HCT116 (cell line): ENCODE measurements at regions not wholly inside any gene's neighbourhood (a gene's known extent, or its start where the extent isn't known, plus 50 kb on each side); places are given as distances from the start of the nearest gene placed in this dataset.

Experiments used
- ATAC-seq: fragments of 200-7000 bp; cut with Tn5 transposase; 2 replicates; pipeline ENCODE4 v1.9.1; 2020; ENCODE audit warnings: mild to moderate bottlenecking, moderate library complexity
- BruUV-seq: library from RNA; stranded (reverse); fragments of 400-500 nt; replicated peaks from 2 replicates; lab custom pipeline; 2021; lab: Mats Ljungman, UMichigan
- CTCF ChIA-PET: fragments of 300-600 bp; sonication (Branson Sonifier 250); formaldehyde crosslinking; loops from one replicate; lab custom pipeline; 2021; ENCODE audit warnings: antibody characterized with exemption; lab: Charles Lee
- POLR2A ChIA-PET: fragments of 300-600, 350-600 bp; sonication (Branson Sonifier 250); formaldehyde crosslinking; loops from one replicate; lab custom pipeline; 2021; ENCODE audit warnings: antibody characterized with exemption; lab: Charles Lee
- RAD21 ChIA-PET, 2 experiments: fragments of 300-600 bp; sonication (Branson Sonifier 250); formaldehyde crosslinking; loops; one replicate each; lab custom pipeline; 2023; ENCODE audit warnings: low total read pairs in 2 of 2; ENCODE audit not compliant: uncharacterized antibody in 2 of 2, unreplicated experiment in 2 of 2, low non-redundant PET in 1 of 2; lab: Charles Lee
- DNase-seq: peaks from one replicate; pipeline ENCODE4 v3.0.0-alpha.2; 2010; ENCODE audit warnings: low read depth, low spot score
- H2AFZ ChIP-seq: fragments of 200-600 bp; shearing (Covaris generic), sonication (generic); 2 replicates; pipeline ENCODE4 v1.6.1; 2017; ENCODE audit warnings: low read depth, mixed run types, mixed read lengths, antibody characterized with exemption, low read length; ENCODE audit not compliant: poor library complexity, severe bottlenecking
- H3K27ac ChIP-seq: 2 replicates; pipeline ENCODE4 v1.5.1; 2012; ENCODE audit warnings: low read depth, low read length
- H3K27me3 ChIP-seq: fragments of 200-600 bp; sonication (generic); 2 replicates; pipeline ENCODE4 v1.6.1; 2016; ENCODE audit warnings: mixed run types, low read length, mixed read lengths; ENCODE audit not compliant: insufficient read depth
- H3K36me3 ChIP-seq, 2 experiments: fragments of 200-500 bp in 1 of 2; fragments of 200-600 bp in 1 of 2; sonication (Bioruptor generic) in 1 of 2; sonication (generic) in 1 of 2; 2 replicates each; pipeline versions ENCODE4 v1.5.1 to v1.6.1; 2014 to 2016; ENCODE audit warnings: low read length in 2 of 2, inconsistent platforms in 1 of 2, mixed read lengths in 1 of 2, mixed run types in 1 of 2; ENCODE audit not compliant: insufficient read depth in 2 of 2, control insufficient read depth in 1 of 2
- H3K4me1 ChIP-seq, 2 experiments: fragments of 200-600 bp in 1 of 2; sonication (generic) in 1 of 2; 2 replicates each; pipeline versions ENCODE4 v1.5.1 to v1.6.1; 2012 to 2017; ENCODE audit warnings: low read length in 2 of 2, inconsistent platforms in 1 of 2, mild to moderate bottlenecking in 1 of 2, mixed read lengths in 1 of 2, mixed run types in 1 of 2, moderate library complexity in 1 of 2; ENCODE audit not compliant: insufficient read depth in 2 of 2, control insufficient read depth in 1 of 2
- H3K4me2 ChIP-seq: fragments of 200-600 bp; sonication (generic); 2 replicates; pipeline ENCODE4 v1.6.1; 2017; ENCODE audit warnings: mixed run types, low read length, mixed read lengths
- H3K4me3 ChIP-seq, 2 experiments: fragments of 200-600 bp in 1 of 2; sonication (generic) in 1 of 2; replicated peaks in 1 of 2; 2 replicates each; pipeline ENCODE4 v1.5.1; 2011 to 2016; ENCODE audit warnings: low read length in 2 of 2, control low read depth in 1 of 2, low read depth in 1 of 2, mild to moderate bottlenecking in 1 of 2, mixed read lengths in 1 of 2, mixed run types in 1 of 2
- H3K79me2 ChIP-seq: fragments of 200-600 bp; sonication (generic); 2 replicates; pipeline ENCODE4 v1.6.1; 2017; ENCODE audit warnings: mild to moderate bottlenecking, mixed run types, low read length, moderate library complexity, mixed read lengths; ENCODE audit not compliant: insufficient read depth
- H3K9ac ChIP-seq: fragments of 200-600 bp; sonication (generic); 2 replicates; pipeline ENCODE4 v1.6.1; 2016; ENCODE audit warnings: low read length, mixed read lengths
- H3K9me2 ChIP-seq: fragments of 200-600 bp; sonication (generic), shearing (Covaris generic); 2 replicates; pipeline ENCODE4 v1.6.1; 2017; ENCODE audit warnings: mixed run types, mild to moderate bottlenecking, moderate library complexity; ENCODE audit not compliant: insufficient read depth
- H3K9me3 ChIP-seq, 2 experiments: fragments of 200-500 bp in 1 of 2; fragments of 200-600 bp in 1 of 2; sonication (Bioruptor generic) in 1 of 2; sonication (generic) in 1 of 2; 2 replicates each; pipeline ENCODE4 v1.6.1; 2014 to 2017; ENCODE audit warnings: low read length in 2 of 2, mixed read lengths in 2 of 2, inconsistent platforms in 1 of 2, low read depth in 1 of 2, mild to moderate bottlenecking in 1 of 2, mixed run types in 1 of 2, moderate library complexity in 1 of 2; ENCODE audit not compliant: control insufficient read depth in 1 of 2, insufficient read depth in 1 of 2
- H4K20me1 ChIP-seq: fragments of 200-600 bp; sonication (generic), shearing (Covaris generic); 2 replicates; pipeline ENCODE4 v1.6.1; 2017; ENCODE audit warnings: mixed run types, mild to moderate bottlenecking, moderate library complexity; ENCODE audit not compliant: insufficient read depth
- ELF1 ChIP-seq: IDR thresholded peaks from 2 replicates; pipeline ENCODE4 v1.6.1; 2012; ENCODE audit warnings: low read depth, borderline replicate concordance
- EZH2phosphoT487 ChIP-seq: fragments of 200-600 bp; IDR thresholded peaks from 2 replicates; pipeline ENCODE4 v1.6.1; 2018; ENCODE audit warnings: antibody characterized with exemption, borderline replicate concordance
- FOSL1 ChIP-seq: IDR thresholded peaks from 2 replicates; pipeline ENCODE4 v1.6.1; 2012; ENCODE audit warnings: low read depth
- SRF ChIP-seq: IDR thresholded peaks from 2 replicates; pipeline ENCODE4 v1.6.1; 2012; ENCODE audit warnings: low read depth
- YY1 ChIP-seq: IDR thresholded peaks from 2 replicates; pipeline ENCODE4 v1.6.1; 2011; ENCODE audit warnings: low read length, low read depth, moderate library complexity, mild to moderate bottlenecking; ENCODE audit not compliant: insufficient replicate concordance; ENCODE audit errors: extremely low read depth
- ZFX ChIP-seq: fragments of 450-650 bp; IDR thresholded peaks from 2 replicates; pipeline ENCODE4 v1.6.1; 2017
- intact Hi-C: fragments of 100-400 bp; cut with micrococcal nuclease; formaldehyde crosslinking; loops from 2 replicates; pipeline ENCODE4 v1.10.0; 2022
- TF ChIP-seq, protein P1 (sequence below): IDR thresholded peaks from 2 replicates; pipeline ENCODE4 v1.6.1; 2011; ENCODE audit warnings: mild to moderate bottlenecking, low read length, moderate library complexity; ENCODE audit not compliant: insufficient replicate concordance; ENCODE audit errors: extremely low read depth
- TF ChIP-seq, protein P2 (sequence below), 3 experiments: fragments of 200-600 bp in 1 of 3; sonication (generic) in 1 of 3; IDR thresholded peaks in 2 of 3; conservative IDR thresholded peaks in 1 of 3; 2 replicates each; pipeline ENCODE4 v1.5.1; 2012 to 2017; ENCODE audit warnings: low read depth in 2 of 3, low read length in 2 of 3, antibody characterized with exemption in 1 of 3, borderline replicate concordance in 1 of 3, control low read depth in 1 of 3, mild to moderate bottlenecking in 1 of 3, mixed read lengths in 1 of 3, mixed run types in 1 of 3, moderate library complexity in 1 of 3; ENCODE audit not compliant: insufficient read depth in 1 of 3
- TF ChIP-seq, protein P3 (sequence below): IDR thresholded peaks from 2 replicates; pipeline ENCODE4 v1.6.1; 2012
- TF ChIP-seq, protein P4 (sequence below): IDR thresholded peaks from 2 replicates; pipeline ENCODE4 v1.6.1; 2012; ENCODE audit warnings: low read depth

DNA sequence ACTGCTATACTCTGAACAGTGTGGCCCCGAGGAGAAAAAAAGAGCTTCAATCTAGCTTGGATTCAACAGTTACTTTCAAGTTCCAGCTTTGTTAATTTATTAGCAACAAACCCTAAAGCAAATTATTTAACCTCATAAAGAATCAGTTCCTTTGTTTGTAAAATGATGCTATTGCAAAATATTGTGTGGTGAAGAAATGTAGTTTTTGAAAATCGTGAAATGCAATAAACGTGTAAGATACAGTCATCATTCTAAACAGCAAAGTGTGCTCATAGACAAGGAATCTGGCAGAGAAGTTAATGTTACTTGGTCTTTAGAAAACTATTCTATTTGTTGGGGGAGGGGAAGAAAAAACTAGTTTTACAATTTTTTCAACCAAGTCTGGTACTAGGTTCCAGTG, 297.6 kb upstream of the ADGRL4 start:
- Histone ChIP-seq H3K27ac (no peak overlapping the region), H3K27me3 (no peaks in the 10 kb centered on the region), H3K9me2 (no peaks in the 10 kb centered on the region), H3K36me3 (no peaks in the 10 kb centered on the region), H4K20me1 (no peaks in the 10 kb centered on the region; the same call in 1 of the 2 replicates), H3K4me1 (no peaks in the 10 kb centered on the region), H3K9me3 (no peaks in the 10 kb centered on the region), H3K9ac (no peak overlapping the region), H3K4me3 (no peak overlapping the region), H3K4me2 (no peak overlapping the region), H3K79me2 (no peaks in the 10 kb centered on the region), H2AFZ (no peak overlapping the region)
- ChIA-PET POLR2A (no interaction called here), RAD21 (no interaction called here), CTCF (no interaction called here)
- BruUV-seq: no TSS peak
- intact Hi-C loops: no loop called here
- DNase-seq: no peak
- TF ChIP-seq, protein P1, sequence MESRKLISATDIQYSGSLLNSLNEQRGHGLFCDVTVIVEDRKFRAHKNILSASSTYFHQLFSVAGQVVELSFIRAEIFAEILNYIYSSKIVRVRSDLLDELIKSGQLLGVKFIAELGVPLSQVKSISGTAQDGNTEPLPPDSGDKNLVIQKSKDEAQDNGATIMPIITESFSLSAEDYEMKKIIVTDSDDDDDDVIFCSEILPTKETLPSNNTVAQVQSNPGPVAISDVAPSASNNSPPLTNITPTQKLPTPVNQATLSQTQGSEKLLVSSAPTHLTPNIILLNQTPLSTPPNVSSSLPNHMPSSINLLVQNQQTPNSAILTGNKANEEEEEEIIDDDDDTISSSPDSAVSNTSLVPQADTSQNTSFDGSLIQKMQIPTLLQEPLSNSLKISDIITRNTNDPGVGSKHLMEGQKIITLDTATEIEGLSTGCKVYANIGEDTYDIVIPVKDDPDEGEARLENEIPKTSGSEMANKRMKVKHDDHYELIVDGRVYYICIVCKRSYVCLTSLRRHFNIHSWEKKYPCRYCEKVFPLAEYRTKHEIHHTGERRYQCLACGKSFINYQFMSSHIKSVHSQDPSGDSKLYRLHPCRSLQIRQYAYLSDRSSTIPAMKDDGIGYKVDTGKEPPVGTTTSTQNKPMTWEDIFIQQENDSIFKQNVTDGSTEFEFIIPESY: no peak
- TF ChIP-seq YY1: no peak
- no peak for TF ChIP-seq ELF1
- no peak for TF ChIP-seq SRF
- TF ChIP-seq, protein P2, sequence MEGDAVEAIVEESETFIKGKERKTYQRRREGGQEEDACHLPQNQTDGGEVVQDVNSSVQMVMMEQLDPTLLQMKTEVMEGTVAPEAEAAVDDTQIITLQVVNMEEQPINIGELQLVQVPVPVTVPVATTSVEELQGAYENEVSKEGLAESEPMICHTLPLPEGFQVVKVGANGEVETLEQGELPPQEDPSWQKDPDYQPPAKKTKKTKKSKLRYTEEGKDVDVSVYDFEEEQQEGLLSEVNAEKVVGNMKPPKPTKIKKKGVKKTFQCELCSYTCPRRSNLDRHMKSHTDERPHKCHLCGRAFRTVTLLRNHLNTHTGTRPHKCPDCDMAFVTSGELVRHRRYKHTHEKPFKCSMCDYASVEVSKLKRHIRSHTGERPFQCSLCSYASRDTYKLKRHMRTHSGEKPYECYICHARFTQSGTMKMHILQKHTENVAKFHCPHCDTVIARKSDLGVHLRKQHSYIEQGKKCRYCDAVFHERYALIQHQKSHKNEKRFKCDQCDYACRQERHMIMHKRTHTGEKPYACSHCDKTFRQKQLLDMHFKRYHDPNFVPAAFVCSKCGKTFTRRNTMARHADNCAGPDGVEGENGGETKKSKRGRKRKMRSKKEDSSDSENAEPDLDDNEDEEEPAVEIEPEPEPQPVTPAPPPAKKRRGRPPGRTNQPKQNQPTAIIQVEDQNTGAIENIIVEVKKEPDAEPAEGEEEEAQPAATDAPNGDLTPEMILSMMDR (IDR thresholded peaks at IDR 0.05 in 2 of 3, conservative IDR thresholded peaks at IDR 0.05 in 1 of 3; ENCODE audit: borderline replicate concordance in 1 of 3, insufficient read depth in 1 of 3, low read depth in 2 of 3, low read length in 2 of 3): no peak
- TF ChIP-seq, protein P3, sequence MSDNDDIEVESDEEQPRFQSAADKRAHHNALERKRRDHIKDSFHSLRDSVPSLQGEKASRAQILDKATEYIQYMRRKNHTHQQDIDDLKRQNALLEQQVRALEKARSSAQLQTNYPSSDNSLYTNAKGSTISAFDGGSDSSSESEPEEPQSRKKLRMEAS: no peak
- TF ChIP-seq EZH2phosphoT487: no peak
- TF ChIP-seq FOSL1: no peak
- TF ChIP-seq, protein P4, sequence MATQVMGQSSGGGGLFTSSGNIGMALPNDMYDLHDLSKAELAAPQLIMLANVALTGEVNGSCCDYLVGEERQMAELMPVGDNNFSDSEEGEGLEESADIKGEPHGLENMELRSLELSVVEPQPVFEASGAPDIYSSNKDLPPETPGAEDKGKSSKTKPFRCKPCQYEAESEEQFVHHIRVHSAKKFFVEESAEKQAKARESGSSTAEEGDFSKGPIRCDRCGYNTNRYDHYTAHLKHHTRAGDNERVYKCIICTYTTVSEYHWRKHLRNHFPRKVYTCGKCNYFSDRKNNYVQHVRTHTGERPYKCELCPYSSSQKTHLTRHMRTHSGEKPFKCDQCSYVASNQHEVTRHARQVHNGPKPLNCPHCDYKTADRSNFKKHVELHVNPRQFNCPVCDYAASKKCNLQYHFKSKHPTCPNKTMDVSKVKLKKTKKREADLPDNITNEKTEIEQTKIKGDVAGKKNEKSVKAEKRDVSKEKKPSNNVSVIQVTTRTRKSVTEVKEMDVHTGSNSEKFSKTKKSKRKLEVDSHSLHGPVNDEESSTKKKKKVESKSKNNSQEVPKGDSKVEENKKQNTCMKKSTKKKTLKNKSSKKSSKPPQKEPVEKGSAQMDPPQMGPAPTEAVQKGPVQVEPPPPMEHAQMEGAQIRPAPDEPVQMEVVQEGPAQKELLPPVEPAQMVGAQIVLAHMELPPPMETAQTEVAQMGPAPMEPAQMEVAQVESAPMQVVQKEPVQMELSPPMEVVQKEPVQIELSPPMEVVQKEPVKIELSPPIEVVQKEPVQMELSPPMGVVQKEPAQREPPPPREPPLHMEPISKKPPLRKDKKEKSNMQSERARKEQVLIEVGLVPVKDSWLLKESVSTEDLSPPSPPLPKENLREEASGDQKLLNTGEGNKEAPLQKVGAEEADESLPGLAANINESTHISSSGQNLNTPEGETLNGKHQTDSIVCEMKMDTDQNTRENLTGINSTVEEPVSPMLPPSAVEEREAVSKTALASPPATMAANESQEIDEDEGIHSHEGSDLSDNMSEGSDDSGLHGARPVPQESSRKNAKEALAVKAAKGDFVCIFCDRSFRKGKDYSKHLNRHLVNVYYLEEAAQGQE: no peak
- no peak for TF ChIP-seq ZFX
- no peak for ATAC-seq
